Parathyroid adenoma (tissue), 2 donors: ENCODE measurements at regions not wholly inside any gene's neighbourhood (a gene's known extent, or its start where the extent isn't known, plus 50 kb on each side); places are given as distances from the start of the nearest gene placed in this dataset.

Experiments
- H2AFZ ChIP-seq: fragments of 300-600 bp; sonication (generic); one replicate; pipeline ENCODE4 v1.7.0; 2017; ENCODE audit warnings: antibody characterized with exemption, mild to moderate bottlenecking
- H3K27ac ChIP-seq: fragments of 300-600 bp; sonication (generic); one replicate; pipeline ENCODE4 v1.7.0; 2017
- H3K27me3 ChIP-seq: fragments of 300-600 bp; sonication (generic); one replicate; pipeline ENCODE4 v1.7.0; 2017; ENCODE audit warnings: low read length; ENCODE audit not compliant: control insufficient read depth, insufficient read depth
- H3K36me3 ChIP-seq: fragments of 300-600 bp; sonication (generic); one replicate; pipeline ENCODE4 v1.7.0; 2017; ENCODE audit warnings: low read length; ENCODE audit not compliant: control insufficient read depth, insufficient read depth
- H3K4me1 ChIP-seq: fragments of 300-600 bp; sonication (generic); one replicate; pipeline ENCODE4 v1.7.0; 2017; ENCODE audit warnings: control low read depth
- H3K4me2 ChIP-seq: fragments of 300-600 bp; sonication (generic); one replicate; pipeline ENCODE4 v1.7.0; 2017; ENCODE audit warnings: low read length
- H3K4me3 ChIP-seq: fragments of 300-600 bp; sonication (generic); one replicate; pipeline ENCODE4 v1.7.0; 2017; ENCODE audit warnings: low read depth, low read length
- H3K79me2 ChIP-seq: fragments of 300-600 bp; sonication (generic); one replicate; pipeline ENCODE4 v1.7.0; 2017; ENCODE audit warnings: control low read depth
- H3K9ac ChIP-seq: fragments of 300-600 bp; sonication (generic); one replicate; pipeline ENCODE4 v1.7.0; 2017; ENCODE audit warnings: mild to moderate bottlenecking
- H3K9me3 ChIP-seq: fragments of 300-600 bp; sonication (generic); one replicate; pipeline ENCODE4 v1.7.0; 2017; ENCODE audit warnings: low read length; ENCODE audit not compliant: control insufficient read depth
- TF ChIP-seq, protein P1 (sequence below): fragments of 300-600 bp; sonication (generic); IDR thresholded peaks from one replicate; pipeline ENCODE4 v1.7.0; 2017; ENCODE audit warnings: antibody characterized with exemption, mild to moderate bottlenecking
- donor health status: primary hyperparathyroidism.

GRCh38 chr16:26909623-26910022, 157.1 kb upstream of the C16orf82 start:
- Histone ChIP-seq H3K79me2 (no peaks in the 10 kb centered on the region), H3K4me1 (no peaks in the 10 kb centered on the region), H3K9ac (no peak overlapping the region), H3K9me3 (no peaks in the 10 kb centered on the region), H3K36me3 (no peaks in the 10 kb centered on the region), H3K4me2 (no peak overlapping the region), H3K4me3 (no peak overlapping the region), H3K27me3 (no peaks in the 10 kb centered on the region), H2AFZ (no peak overlapping the region), H3K27ac (no peak overlapping the region)
- TF ChIP-seq, protein P1, sequence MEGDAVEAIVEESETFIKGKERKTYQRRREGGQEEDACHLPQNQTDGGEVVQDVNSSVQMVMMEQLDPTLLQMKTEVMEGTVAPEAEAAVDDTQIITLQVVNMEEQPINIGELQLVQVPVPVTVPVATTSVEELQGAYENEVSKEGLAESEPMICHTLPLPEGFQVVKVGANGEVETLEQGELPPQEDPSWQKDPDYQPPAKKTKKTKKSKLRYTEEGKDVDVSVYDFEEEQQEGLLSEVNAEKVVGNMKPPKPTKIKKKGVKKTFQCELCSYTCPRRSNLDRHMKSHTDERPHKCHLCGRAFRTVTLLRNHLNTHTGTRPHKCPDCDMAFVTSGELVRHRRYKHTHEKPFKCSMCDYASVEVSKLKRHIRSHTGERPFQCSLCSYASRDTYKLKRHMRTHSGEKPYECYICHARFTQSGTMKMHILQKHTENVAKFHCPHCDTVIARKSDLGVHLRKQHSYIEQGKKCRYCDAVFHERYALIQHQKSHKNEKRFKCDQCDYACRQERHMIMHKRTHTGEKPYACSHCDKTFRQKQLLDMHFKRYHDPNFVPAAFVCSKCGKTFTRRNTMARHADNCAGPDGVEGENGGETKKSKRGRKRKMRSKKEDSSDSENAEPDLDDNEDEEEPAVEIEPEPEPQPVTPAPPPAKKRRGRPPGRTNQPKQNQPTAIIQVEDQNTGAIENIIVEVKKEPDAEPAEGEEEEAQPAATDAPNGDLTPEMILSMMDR, result no peak

DNA sequence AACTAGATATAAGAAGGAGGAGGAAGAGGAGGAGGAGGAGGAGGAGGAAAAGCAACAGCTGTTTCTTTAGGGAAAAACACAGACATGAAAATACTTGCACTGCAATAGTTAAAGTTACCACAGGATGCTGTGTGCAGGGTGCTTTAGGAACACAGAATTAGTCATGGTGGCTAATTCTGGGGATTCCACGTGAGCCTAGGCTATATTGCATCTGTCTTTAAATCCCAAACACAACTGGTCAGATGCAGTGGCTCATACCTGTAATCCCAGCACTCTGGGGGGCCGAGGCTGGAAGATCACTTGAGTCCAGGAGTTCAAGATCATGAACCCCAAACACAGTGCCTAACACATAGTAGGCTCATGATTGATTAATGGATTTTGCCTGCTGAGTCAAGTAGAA, 155.3 kb upstream of the C16orf82 start:
- no peaks in the 10 kb centered on the region for H3K9me3 ChIP-seq
- no peaks in the 10 kb centered on the region for H3K79me2 ChIP-seq
- no peaks in the 10 kb centered on the region for H3K4me1 ChIP-seq
- no peak overlapping the region for H3K27ac ChIP-seq
- no peak overlapping the region for H3K9ac ChIP-seq
- TF ChIP-seq, protein P1, result no peak
- H2AFZ ChIP-seq, result no peak overlapping the region
- no peaks in the 10 kb centered on the region for H3K27me3 ChIP-seq
- H3K4me2 ChIP-seq, result no peak overlapping the region
- no peaks in the 10 kb centered on the region for H3K36me3 ChIP-seq
- no peak overlapping the region for H3K4me3 ChIP-seq

DNA sequence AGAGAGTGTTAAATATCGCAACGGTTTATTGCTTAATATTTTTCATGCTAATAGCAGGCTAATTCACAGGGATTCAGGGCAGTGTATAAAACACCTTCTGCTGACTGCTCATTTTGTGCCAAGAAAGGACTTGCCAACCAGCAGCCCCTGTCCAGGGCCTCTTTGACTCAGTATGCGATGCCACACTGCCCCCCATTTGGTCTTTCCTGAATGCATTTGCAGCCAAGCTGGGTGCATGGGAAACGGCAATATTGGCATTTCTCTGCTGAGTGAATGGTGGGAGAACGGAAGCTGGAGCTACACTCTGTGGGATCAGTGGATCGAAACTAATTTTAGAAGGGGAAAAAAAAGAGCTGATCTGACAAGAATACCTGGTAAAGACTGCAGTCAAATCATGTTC, 152.9 kb upstream of the C16orf82 start:
- no peak overlapping the region for H3K9ac ChIP-seq
- H3K27me3 ChIP-seq, result no peaks in the 10 kb centered on the region
- TF ChIP-seq, protein P1, result no peak
- H3K4me3 ChIP-seq, result no peak overlapping the region
- H3K9me3 ChIP-seq, result no peaks in the 10 kb centered on the region
- no peaks in the 10 kb centered on the region for H3K4me1 ChIP-seq
- H2AFZ ChIP-seq, result no peak overlapping the region
- H3K4me2 ChIP-seq, result no peak overlapping the region
- no peaks in the 10 kb centered on the region for H3K79me2 ChIP-seq
- no peaks in the 10 kb centered on the region for H3K36me3 ChIP-seq
- H3K27ac ChIP-seq, result no peak overlapping the region

DNA sequence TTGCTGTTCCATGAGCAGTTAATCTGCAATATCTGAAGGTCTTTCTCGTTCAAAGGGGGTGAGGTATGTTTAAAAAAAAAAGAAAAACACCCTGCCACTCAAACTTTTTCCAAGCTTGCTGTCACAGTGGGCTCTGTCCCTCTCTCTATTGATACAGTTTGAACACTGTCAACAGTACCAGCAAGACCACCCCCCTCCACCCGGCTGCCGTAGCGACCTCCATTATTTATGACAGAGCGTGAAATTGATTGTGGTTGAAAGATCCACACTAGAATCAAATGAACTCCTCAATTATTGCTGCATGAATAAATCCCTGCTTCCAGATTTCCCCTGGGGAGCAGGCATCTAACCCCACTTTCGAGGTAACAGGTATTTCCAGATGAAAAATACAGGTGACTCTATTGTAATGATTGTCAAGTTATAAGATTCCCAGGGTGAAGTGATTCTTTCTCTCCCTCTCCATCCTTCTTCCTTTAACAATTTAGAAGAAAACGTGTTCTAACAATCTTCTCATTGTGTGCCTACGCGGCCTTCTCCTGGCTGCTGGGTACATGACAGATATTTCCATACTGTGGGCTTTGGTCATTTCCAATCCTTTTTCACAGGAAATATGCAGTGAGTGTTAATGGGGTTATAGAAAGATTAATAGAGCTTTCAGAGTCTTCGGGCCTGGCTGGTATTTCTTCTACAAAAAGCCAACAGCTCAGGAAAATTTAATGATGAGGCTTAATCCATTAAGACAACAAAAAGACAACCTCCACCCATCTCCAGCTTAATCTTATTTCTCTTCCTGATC, 135.7 kb upstream of the C16orf82 start:
- Histone ChIP-seq H3K79me2 (no peaks in the 10 kb centered on the region), H3K36me3 (no peaks in the 10 kb centered on the region), H3K9ac (no peak overlapping the region), H3K4me3 (no peak overlapping the region), H2AFZ (no peak overlapping the region), H3K4me1 (no peaks in the 10 kb centered on the region), H3K9me3 (no peaks in the 10 kb centered on the region), H3K27ac (no peak overlapping the region), H3K4me2 (no peak overlapping the region), H3K27me3 (no peaks in the 10 kb centered on the region)
- TF ChIP-seq, protein P1, result no peak

DNA sequence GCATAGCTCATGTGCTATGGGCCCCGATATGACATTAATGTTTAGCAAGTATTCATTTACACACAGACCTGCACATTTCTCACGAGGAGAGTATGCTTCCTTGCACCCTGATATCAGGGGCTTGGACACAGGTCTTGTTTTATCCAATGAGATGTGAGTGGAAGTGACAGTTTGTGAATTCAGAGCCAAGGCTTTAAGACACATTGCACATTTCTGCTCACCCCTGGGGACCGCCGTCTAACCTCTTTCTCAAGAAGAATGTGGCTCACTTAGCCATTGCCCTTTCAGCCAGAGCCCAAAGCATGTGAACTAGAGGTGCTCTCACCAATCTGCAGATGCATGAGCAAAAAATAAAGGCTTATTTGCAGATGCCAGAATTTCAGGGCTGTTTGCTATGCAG, 116.1 kb upstream of the C16orf82 start:
- Histone ChIP-seq H3K79me2 (no peaks in the 10 kb centered on the region), H3K4me3 (no peak overlapping the region)
- TF ChIP-seq, protein P1, result no peak

More for the DNA sequence above, 116.1 kb upstream of the C16orf82 start:
- no peaks in the 10 kb centered on the region for H3K36me3 ChIP-seq
- H3K27me3 ChIP-seq, result no peaks in the 10 kb centered on the region
- no peaks in the 10 kb centered on the region for H3K9me3 ChIP-seq
- H3K4me2 ChIP-seq, result no peak overlapping the region
- no peak overlapping the region for H3K27ac ChIP-seq
- H2AFZ ChIP-seq, result no peak overlapping the region
- no peak overlapping the region for H3K9ac ChIP-seq
- no peaks in the 10 kb centered on the region for H3K4me1 ChIP-seq
